A673 (cell line): ENCODE measurements at regions not wholly inside any gene's neighbourhood (a gene's known extent, or its start where the extent isn't known, plus 50 kb on each side); places are given as distances from the start of the nearest gene placed in this dataset.

ENCODE experiments used
- BruUV-seq: library from RNA; stranded (reverse); fragments of 400-500 nt; replicated peaks from 2 replicates; lab custom pipeline; 2021; lab: Mats Ljungman, UMichigan
- CTCF ChIA-PET: fragments of 300-600 bp; sonication (Branson Sonifier 250); formaldehyde crosslinking; loops from one replicate; lab custom pipeline; 2022; ENCODE audit warnings: antibody characterized with exemption; lab: Charles Lee
- POLR2A ChIA-PET: fragments of 300-600 bp; sonication (Branson Sonifier 250); formaldehyde crosslinking; loops from one replicate; lab custom pipeline; 2022; ENCODE audit warnings: antibody characterized with exemption; ENCODE audit not compliant: low non-redundant PET; lab: Charles Lee
- DNase-seq: peaks from one replicate; pipeline ENCODE4 v3.0.0-alpha.2; 2015; ENCODE audit warnings: low spot score
- H3K27ac ChIP-seq: fragments of 200-600 bp; sonication (generic); 2 replicates; pipeline ENCODE4 v1.5.1; 2016; ENCODE audit warnings: mixed run types, low read depth, mild to moderate bottlenecking, mixed read lengths, antibody characterized with exemption, low read length; ENCODE audit not compliant: poor library complexity, severe bottlenecking
- H3K27me3 ChIP-seq: fragments of 200-600 bp; sonication (generic); replicated peaks from 2 replicates; pipeline ENCODE4 v1.6.1; 2017; ENCODE audit warnings: mixed run types, low read depth, mild to moderate bottlenecking, mixed read lengths, antibody characterized with exemption, low read length; ENCODE audit not compliant: insufficient read depth, poor library complexity
- H3K36me3 ChIP-seq: fragments of 200-600 bp; sonication (generic); 2 replicates; pipeline ENCODE4 v1.6.1; 2016; ENCODE audit warnings: mixed run types, mild to moderate bottlenecking, mixed read lengths, antibody characterized with exemption, low read length; ENCODE audit not compliant: insufficient read depth, poor library complexity, severe bottlenecking
- H3K4me1 ChIP-seq: fragments of 200-600 bp; sonication (generic); 2 replicates; pipeline ENCODE4 v1.6.1; 2017; ENCODE audit warnings: mixed run types, mild to moderate bottlenecking, mixed read lengths, antibody characterized with exemption, low read length; ENCODE audit not compliant: insufficient read depth, poor library complexity, severe bottlenecking
- H3K4me3 ChIP-seq: fragments of 200-600 bp; sonication (generic); 2 replicates; pipeline ENCODE4 v1.5.1; 2016; ENCODE audit warnings: low read depth, mixed run types, mild to moderate bottlenecking, mixed read lengths, low read length; ENCODE audit not compliant: poor library complexity, severe bottlenecking
- H3K9me3 ChIP-seq: fragments of 200-600 bp; sonication (generic); 2 replicates; pipeline ENCODE4 v1.6.1; 2016; ENCODE audit warnings: mixed run types, low read depth, mild to moderate bottlenecking, mixed read lengths, antibody characterized with exemption, low read length; ENCODE audit not compliant: poor library complexity, severe bottlenecking
- CTCF ChIP-seq: fragments of 300-800, 200-600 bp; sonication (generic); conservative IDR thresholded peaks from 2 replicates; pipeline ENCODE4 v1.5.1; 2017; ENCODE audit warnings: low read depth, mild to moderate bottlenecking, antibody characterized with exemption, low read length, moderate library complexity, mixed read lengths
- EZH2 ChIP-seq: fragments of 200-600 bp; sonication (generic); IDR thresholded peaks from 2 replicates; pipeline ENCODE4 v1.6.1; 2017; ENCODE audit warnings: borderline replicate concordance, low read depth, mild to moderate bottlenecking, mixed read lengths, antibody characterized with exemption, low read length; ENCODE audit not compliant: poor library complexity, severe bottlenecking
- intact Hi-C: fragments of 100-400 bp; cut with micrococcal nuclease; formaldehyde crosslinking; loops from one replicate; pipeline ENCODE4 v1.10.0; 2022; ENCODE audit not compliant: unreplicated experiment

GRCh38 chr1:208641579-208642280 lies 397.5 kb upstream of the PLXNA2 start:
- CTCF ChIA-PET, result no interaction called here
- no peak overlapping the region for H3K4me3 ChIP-seq
- H3K27ac ChIP-seq, result no peak overlapping the region
- no peak for DNase-seq
- no peak for TF ChIP-seq CTCF
- POLR2A ChIA-PET, result no interaction called here
- H3K36me3 ChIP-seq, result no peaks in the 10 kb centered on the region
- intact Hi-C loops, result no loop called here
- no peaks in the 10 kb centered on the region for H3K9me3 ChIP-seq
- no TSS peak for BruUV-seq
- H3K27me3 ChIP-seq, result peaks cover 6% of the 10 kb centered on the region
- H3K4me1 ChIP-seq, result no peaks in the 10 kb centered on the region

GRCh38 chr1:208643005-208643597 lies 398.9 kb upstream of the PLXNA2 start:
- CTCF ChIA-PET, result no interaction called here
- intact Hi-C loops, result no loop called here
- DNase-seq, result no peak
- no TSS peak for BruUV-seq
- H3K27ac ChIP-seq, result no peak overlapping the region
- TF ChIP-seq EZH2, result no peak
- no peak for TF ChIP-seq CTCF
- H3K27me3 ChIP-seq, result peaks cover 6% of the 10 kb centered on the region
- no peaks in the 10 kb centered on the region for H3K36me3 ChIP-seq
- POLR2A ChIA-PET, result no interaction called here
- no peak overlapping the region for H3K4me3 ChIP-seq
- H3K4me1 ChIP-seq, result no peaks in the 10 kb centered on the region
- H3K9me3 ChIP-seq, result no peaks in the 10 kb centered on the region

DNA sequence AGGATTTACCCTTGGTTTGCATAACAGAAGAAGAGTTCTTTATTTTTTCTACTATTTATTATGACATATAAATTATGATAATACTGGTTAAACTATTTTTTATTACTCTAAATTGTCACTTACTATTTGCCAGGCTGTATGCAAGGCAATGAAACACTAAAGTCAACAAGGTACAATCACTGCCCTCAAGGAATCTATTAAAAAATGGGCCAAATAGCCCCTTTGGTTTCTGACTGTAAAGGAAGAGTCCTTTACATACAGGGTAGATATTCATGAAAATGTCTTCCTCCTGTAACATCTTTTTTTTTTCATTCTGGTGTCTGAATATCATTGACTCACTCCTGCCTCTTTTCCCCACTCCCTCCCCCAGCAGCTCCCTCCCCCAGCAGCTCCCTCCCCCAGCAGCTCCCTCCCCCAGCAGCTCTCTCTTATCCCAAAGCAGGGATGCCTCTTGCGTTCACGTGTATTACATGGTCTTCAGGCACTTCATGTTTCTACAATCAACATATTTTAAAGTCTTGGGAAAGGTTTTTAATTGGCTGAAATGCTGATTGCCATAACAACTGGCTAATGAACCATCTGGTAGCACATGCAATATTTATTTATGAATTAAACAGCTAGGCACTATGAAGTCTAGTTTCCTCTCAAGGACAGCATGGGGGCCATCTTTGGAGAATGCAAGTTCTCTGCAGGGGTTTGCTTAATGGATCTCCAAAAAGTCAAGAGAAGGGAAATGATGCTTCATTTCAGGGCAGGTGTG lies 400.4 kb upstream of the PLXNA2 start:
- ChIA-PET CTCF (no interaction called here), POLR2A (no interaction called here)
- Histone ChIP-seq H3K27me3 (peaks cover 6% of the 10 kb centered on the region), H3K4me3 (no peak overlapping the region), H3K27ac (no peak overlapping the region), H3K9me3 (no peaks in the 10 kb centered on the region), H3K36me3 (no peaks in the 10 kb centered on the region), H3K4me1 (no peaks in the 10 kb centered on the region)
- intact Hi-C loops, result no loop called here
- BruUV-seq, result no TSS peak
- TF ChIP-seq CTCF (no peak), EZH2 (no peak)
- no peak for DNase-seq
